COLO668 (cell line): ENCODE measurements at regions not wholly inside any gene's neighbourhood (a gene's known extent, or its start where the extent isn't known, plus 50 kb on each side); places are given as distances from the start of the nearest gene placed in this dataset.
"Not testable (repeated sequence)": the region's sequence is repeated elsewhere in the genome, so short reads cannot be mapped to it uniquely, and the experiment has no call there.

Source experiments
- DNase-seq: peaks from one replicate; lab custom pipeline; 2025; ENCODE audit not compliant: unreplicated experiment; lab: John Stamatoyannopoulos, UW

DNA sequence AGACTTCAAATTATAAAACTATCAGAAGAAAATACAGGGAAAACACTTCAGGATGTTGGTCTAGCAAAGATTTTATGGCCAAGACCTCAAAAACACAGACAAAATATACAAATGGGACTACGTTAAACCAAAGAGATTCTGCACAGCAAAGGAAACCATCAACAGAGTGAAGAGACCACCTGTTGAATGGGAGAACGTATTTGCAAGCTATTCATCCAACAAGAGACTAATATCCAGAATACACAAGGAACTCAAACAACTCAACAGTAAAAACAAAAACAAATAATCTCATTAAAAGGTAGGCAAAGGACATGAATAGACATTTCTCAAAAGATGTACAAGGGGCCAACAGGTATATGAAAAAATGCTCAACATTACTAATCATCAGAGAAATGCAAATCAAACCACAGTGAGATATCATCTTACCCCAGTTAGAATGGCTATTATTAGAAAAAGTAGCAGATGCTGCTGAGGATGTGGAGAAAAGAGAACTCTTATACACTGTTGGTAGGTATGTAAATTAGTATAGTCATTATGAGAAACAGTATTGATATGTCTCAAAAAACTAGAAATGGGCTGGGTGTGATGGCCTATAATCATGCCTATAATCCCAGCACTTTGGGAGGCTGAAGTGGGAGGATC is 112.6 kb downstream of the LRIG2 start:
- DNase-seq, result no peak

DNA sequence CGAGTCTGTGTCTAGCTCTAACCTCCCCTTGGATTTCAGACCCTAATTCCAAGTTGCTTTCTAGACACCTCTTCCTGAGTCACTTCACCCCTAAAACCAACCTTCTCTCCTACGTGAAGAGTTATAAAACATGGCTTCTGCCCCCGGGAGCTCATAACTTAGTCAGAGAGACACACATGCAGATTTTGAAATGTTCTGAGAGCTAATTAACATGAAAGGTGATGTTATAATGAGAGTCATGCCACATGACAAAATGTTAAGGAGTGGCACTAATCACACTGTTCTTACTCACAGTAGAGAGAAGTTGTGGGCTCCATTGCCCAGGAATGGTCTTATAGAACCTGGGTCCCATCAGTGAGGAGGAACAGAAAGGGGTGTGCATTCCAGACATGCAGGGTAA is 117.1 kb downstream of the LRIG2 start:
- DNase-seq, result no peak

DNA sequence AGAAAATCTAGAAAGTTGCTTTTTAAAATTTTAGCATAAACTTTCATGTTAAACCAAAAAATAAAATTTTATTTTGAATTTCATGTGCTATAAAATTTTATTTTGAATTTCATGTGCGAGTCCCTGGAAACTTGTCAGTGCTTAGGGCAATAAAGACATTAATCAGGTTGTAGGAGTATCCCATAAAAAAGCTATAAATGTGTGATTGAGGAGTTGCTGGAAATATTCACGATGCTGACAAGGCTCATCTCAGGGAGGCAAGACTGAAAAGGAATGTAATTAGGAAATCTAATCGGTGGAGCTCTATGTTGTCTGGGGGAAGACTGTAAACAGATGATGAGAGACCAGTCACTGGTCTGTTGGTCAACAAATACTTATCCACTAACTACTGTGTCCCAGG is 117.9 kb downstream of the LRIG2 start:
- DNase-seq, result no peak

DNA sequence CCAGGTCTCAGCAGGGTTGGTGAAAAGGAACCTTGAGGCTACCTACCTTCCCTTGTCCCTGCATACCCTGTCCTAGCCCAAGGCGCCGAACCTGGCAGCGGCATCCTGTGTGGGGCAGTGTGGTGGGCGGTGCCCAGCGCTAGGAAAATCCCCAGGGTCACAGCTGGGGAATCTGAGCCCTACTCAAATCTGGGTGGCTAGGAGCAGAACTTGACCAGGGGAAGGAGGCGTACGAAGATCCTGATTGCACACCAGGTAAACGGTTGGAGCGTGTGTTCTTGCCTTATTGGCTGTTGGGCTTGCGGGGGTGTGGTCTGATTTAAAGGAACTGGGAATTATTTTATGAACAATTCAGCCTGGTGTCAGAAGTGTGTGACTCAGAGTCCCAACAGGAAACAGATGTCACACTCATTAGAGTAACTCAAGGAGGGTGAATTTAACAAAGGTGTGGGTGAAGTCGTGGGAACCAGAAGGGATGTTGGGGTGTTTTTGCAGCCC is 118.6 kb downstream of the LRIG2 start:
- DNase-seq, result peak; percentile 14

DNA sequence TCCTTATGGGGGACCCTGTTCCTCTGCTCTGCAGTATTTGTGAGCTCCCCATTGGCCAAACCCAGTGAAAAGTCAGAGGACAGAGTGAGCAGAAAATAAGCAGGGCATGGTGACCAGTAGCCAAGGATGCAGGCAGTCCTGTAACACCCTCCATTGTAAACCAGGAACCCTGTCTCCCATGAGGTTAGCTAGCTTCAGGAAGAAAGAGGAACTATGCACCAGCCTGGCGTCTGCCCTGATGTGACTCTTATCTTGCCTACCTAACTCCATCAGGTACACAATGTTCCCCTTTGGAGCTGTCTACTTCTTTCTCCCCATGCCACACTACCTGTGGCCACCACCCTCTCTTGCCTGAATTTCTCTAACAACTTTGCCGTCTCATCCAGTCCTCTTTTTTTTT is 119.2 kb downstream of the LRIG2 start:
- DNase-seq, result no peak

DNA sequence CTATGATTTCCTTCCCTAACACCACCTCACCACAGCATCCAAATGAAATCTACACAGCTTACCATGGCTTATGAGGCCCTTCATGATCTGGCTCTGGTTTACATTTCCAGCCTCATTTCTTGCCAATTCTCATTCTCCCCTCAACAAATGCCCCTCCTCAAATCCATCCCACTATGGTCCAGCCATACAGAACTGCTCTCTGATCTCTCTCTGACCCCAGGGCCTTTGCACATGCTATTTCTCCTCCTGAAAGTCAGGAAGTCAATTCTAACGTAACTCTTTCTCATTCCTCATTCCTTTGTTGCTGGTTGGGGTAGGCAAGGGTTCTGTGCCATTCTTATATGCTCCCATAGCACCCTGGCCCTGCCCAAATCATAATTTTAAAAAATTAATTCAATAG is 120.0 kb downstream of the LRIG2 start:
- no peak for DNase-seq

DNA sequence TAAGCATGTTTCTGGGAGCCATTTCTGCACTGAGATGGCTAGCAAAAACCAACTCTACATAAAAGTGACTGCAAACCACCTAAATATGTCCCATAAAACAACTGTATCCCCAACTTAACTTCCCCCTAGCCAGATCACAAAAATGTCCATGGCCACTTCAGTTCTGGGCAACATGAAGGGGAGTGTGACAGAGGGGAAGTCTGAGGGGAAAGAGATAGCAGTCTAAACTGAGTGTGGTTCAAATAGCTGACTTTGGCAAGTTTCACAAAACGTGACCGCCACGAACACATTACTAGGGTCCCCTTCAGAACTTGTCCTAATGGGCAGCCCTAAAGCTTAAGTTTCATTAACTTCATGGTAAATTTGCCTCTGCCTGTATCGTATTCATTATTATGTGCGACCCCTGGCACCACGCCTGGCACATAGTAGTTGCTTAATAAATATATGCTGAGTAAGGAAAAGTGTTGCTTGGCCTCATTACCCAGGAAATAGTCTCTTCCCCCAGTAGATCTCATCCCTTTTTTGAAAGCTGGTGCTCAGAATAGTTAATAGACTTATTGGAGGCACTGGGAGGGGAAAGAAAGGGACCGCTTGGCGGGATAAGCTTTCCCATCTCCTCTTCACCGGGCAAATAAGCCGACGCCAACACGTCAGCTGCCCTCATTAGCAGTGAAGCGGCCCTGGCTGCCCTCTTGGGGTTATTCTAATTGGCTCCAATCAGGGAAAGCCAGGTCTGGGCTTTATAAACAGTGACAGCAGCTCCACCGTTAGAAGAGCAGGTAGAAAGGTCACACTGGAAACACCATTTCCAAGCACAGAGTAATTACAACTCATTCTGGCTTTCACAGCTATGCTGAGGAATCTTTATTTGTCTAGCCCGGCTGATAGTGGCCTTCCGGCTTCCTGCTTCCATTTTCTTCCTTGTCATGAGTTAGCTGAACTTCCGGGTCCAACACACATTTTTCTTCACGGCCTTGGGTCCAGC is 122.1 kb downstream of the LRIG2 start:
- no peak for DNase-seq

DNA sequence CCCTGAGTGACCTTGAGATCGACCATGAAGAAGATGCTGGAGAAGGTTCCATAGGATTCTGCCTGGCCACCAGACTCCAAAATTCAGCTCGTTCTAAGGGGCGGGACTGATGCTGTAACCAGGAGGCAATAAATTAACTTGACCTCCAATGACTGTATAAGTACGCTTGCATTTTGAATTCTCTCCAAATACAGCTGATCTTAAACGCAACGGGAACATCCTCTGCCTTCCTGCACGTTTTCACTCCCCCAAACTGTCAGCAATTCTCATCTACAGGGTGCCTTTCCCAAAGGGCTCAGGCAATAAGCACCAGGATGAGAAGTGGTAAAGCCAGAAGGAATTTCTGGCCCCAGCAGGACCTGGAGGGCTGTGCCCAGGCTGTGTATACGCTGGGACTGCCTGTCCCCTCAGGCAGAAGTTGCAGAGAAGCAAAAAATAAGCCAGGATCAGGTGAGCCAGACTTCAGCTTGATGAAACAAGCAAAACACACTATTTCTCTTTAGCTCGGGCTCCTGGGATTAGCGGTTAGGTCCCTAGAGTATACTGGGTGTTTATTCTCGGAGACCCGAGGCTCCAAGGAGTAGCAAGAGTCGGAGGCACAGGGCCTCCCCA is 124.8 kb downstream of the LRIG2 start:
- no peak for DNase-seq

DNA sequence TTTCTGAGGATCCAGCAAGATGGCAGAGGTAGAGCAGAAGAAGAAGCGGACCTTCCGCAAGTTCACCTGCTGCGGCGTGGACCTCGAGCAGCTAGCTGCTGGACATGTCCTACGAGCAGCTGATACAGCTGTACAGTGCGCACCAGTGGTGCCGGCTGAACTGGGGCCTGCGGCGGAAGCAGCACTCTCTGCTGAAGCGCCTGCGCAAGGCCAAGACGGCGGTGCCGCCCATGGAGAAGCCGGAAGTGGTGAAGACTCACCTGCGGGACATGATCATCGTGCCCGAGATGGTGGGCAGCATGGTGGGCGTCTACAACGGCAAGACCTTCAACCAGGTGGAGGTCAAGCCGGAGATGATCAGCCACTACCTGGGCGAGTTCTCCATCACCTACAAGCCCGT is 125.8 kb downstream of the LRIG2 start:
- DNase-seq, result no peak

DNA sequence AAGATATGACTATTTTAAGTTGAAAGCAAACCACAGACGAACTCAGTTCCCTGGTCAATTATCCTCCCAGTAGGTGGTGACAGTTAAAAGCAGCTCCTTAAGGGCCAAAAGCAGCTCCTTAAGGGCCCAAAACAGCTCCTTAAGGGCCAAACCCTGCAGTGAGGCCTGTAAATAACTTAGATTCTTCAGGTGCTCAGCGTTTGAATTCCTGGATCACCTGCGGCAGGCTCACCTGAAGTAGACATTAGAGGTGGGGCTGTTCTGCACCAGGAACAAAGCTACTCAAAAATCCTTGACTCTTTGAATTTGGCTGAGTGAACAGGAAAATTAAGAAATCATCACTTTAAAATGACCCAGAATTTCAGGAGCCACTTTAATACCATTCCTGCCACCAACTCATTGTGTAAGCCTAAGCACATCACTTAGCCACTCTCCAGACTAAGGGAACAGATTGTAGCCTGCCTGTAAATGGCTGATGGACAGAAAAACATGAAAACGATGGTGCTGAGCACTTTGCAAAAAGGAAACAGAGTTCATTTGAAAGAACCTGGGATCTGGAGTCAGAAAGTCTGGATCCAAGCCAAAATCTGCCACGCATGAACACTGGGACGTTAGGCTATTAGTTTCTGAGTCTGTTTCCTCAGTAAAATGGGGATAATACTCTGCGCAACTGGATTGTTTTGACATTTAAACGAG is 126.9 kb downstream of the LRIG2 start:
- DNase-seq, result peak; percentile 24

DNA sequence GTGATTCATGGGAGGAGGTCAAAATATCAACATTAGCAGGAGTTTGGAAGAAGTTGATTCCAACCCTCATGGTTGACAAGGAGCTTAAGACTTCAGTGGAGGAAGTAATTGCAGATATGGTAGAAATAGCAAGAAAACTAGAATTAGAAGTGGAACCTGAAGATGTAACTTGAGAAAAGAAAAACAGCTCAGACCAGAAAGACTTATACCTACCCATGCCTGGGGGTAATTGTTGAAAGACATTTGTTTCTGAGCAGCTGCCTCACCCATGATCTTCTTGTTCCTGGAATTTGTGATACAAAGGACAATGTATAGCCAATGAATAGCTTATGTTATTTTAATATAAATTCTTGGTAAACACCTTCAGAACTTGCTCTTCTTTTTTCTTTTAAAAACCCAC is 128.6 kb downstream of the LRIG2 start:
- no peak for DNase-seq

DNA sequence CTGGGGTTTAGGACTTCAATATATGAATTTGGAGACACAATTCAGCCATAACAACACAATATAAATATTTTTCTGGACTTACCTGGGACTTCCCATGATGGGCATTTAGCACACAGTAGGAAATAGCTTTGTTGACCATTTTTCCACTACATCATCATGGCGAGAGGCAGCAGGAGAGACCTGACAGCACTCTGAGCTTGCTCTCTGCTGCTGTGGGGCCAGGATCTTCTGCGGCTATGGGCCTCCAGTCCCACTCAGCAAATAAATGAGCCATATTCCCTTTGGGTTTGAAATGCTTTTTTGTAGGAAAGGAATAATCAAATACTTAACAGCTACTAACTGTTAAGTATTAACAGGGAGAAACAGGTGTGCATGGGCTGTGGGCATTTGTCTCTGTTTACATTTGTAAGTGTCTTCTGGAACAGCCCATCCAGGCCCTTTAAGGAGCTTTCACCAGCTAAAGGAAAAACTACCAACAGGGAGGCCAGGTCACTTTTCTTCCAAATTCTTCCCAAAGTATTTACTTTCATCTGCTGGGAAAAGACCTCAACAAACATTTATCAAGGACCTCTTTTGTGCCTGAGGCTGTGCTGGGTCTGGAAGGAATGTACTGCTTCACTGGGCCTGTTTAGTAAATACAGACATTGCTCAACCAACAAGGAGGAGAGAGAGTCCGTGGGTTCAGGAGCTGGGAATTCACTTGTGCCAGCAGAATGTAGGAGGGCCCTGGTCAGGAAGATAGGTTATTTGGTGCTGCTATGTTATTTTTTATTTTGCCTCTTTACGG is 133.2 kb downstream of the LRIG2 start:
- no peak for DNase-seq

DNA sequence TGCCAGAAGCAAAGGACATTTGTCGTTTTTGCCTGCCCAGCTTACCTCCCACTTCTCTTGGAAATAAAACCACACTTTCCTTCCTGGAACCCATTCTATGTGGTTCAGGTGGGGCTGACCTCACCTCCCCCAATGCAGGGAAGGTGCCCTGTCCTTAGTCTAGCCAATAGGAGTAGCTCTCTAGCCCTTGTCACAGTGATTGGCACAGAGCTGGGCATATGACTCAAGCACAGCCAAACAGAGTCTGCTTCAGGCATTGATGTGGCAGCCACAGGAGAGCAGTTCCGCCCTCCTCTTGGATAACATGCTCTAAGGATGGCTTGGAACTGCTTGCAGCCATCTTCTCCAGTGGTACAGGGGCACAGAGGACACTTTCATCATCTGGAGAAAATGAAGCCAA is 134.0 kb downstream of the LRIG2 start:
- DNase-seq, result no peak

DNA sequence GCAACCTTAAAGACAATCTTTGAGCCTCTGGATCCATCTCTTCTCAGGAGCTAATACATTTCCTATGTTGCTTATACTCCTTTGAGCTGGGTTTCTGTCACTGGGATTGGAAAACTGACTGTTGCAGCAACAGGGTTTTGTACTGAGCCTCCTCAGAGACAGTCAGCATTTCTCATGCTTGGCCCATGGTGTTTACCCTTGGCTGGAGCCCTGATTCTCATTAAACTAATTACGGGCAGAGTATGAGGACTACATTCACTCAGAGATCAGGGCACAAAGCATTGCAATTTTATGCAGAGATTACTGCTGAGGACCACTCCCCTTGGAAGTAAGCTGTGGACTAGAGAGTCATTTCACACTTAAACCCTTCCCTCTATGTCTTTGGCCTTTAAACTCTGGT is 134.5 kb downstream of the LRIG2 start:
- no peak for DNase-seq

DNA sequence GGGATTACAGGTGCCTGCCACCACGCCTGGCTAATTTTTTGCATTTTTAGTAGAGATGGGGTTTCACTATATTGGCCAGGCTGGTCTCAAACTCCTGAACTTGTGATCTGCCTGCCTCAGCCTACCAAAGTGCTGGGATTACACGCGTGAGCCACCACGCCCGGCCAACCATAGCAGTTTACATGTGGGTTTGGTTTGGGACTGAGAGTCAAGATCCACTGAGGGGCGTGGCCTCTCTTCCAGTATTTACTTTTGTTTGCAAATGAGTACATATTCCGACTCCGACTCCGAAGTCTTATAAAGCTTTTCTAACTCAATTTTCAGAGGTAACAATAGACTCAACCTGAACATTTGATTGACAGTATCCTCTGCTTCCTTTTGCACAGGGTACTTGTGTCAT is 135.4 kb downstream of the LRIG2 start:
- not testable (repeated sequence) for DNase-seq

DNA sequence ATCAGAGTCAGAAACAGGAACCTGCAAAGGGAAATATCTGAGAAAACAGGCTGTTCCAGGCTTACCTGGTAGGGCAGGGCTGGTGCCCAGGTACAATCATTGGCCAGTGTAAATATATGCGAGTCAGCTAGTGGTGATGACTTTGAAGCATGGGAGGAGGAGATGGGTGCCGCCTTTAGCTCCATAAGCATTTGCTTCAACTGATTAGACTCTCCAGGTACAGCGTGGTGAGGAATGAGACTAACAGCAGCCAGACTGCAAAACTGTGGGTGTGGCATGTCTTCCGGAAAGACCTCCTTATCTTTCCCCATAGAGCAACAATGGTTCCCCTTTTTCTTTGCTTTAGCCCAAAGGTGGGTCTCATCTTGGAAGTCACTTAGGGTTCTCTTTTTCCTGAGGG is 137.2 kb downstream of the LRIG2 start:
- DNase-seq, result no peak

DNA sequence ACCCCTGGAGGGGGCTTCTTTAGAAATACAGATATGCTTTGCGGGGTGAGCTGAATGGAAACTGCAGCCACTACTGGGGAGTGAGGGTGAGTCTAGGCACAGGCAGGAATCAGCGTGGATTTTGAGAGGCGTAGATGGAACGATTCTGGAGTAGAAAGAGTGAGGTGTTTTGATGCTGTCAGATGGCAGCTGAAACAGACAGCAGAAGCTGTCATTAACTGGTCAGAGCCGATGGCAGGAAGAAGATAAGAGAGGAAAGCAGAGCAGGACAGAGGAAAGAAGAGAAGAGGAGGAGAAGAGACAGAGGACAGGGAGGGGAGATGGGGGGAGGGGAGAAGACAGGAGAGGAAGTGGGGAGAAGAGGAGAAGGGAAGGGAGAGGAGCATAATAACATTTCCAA is 138.5 kb downstream of the LRIG2 start:
- DNase-seq, result no peak

DNA sequence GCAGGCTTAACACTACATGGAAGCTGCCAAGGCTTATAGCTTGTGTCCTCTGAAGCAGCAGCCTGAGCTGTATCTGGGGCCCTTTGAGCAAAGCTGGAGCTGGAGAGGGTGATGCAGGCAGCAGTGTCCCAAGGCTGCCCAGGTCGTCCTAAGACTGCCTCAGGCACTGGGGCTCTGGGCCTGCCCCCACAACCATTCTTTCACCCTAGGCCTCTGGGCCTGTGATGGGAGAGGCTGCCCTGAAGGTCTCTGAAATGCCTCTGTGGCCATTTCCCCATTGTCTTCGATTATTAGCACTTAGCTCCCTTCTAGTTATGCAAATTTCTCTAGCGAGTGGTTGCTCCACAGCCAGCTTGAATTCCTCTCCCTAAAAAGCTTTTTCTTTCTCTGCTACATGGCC is 142.0 kb downstream of the LRIG2 start:
- no peak for DNase-seq

DNA sequence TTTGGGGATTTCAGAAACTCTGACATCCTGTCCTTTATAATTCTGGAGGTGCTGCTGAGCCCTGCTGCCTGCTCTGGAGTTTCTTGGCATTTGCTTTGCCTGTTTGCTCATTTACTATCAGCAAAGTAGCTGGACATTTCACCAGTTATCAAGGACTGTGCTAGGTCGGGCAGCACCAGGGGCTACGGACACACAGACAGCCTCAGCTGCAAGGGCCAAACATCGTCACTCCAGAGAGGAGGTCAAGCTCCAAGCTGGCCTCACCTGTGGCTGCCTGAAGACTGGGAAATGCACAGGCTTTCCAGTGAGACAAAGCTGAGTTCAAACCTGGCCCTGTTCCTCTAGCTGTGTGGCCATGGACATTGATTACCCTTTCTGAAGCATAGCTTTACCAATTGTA is 143.7 kb downstream of the LRIG2 start:
- no peak for DNase-seq

DNA sequence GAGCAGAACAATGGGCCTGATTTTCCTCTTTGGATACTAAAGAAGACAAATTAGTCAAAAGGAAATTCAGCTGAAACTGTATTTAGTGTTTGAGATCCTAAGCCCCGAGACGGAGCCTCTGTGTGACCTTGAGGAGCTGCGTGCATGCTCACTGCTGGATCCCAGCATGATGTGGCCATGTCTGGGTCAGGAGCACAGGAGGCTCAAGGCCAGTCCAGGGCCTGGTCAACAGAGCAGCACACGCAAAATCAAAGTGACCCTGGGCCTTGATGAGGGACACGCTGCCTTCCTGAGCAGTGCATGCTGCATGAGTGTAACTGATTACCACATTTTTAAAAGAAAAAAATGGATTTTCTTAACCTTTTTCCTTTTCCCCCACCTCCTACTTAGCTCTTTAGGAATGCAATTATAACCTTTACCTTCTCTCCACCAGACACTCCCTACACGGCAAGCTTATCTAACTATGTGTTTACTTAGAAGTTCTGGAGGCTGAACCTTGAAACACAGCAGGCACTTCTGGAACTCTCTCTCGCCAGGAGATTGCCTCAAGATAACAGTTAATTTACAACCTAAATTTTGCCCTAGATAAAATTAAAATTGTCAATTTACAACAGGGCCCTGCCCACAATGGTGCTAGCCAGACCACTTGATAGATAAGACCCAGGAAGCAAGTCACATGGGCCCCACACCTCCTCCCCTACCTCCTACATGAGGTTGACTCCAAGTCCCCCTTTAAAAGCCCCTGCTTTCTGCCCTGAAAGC is 144.6 kb downstream of the LRIG2 start:
- no peak for DNase-seq
